T-helper 2 cell (primary cell): ENCODE measurements at regions not wholly inside any gene's neighbourhood (a gene's known extent, or its start where the extent isn't known, plus 50 kb on each side); places are given as distances from the start of the nearest gene placed in this dataset.

Experiments
- DNase-seq, 5 experiments: peaks; one replicate each; pipeline versions ENCODE4 v3.0.0 to v3.0.0-alpha.2; 2012 to 2022

GRCh38 chr1:91092503-91092902, 70.7 kb upstream of the ZNF644 start:
- DNase-seq = no peak

GRCh38 chr1:91091812-91092211, 70.0 kb upstream of the ZNF644 start:
- DNase-seq = no peak

DNA sequence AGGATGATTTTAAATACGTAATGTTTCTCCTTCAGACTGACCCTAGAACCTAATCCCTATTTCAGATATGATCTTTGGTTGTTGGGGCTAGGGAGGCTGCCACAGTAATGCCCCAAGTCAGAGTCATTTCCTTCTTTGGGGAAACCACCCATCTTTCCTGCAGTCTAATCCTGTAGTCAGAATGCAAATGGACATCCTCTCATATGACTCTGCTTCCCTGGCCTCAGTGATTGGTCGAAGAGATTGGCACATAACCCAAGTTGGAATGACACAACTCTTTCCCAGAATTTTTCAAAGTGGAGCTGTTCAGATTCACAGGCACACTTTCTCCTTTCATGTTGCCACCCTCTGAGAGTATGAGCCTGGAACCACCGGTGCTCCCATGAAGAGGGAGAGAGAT, 58.8 kb upstream of the ZNF644 start:
- DNase-seq = no peak

DNA sequence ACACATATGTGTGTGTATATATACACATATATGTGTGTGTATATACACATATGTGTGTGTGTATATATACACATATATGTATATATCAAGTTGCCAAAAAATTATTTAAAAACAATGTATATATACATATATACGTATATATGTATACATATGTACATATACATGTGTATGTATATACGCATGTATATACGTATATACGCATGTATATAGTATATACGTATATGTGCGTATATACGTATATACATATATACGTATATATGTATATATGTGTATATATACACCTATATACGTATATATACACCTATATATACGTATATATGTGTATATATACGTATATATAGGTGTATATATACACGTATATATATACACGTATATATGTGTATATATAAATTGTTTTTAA, 57.0 kb upstream of the ZNF644 start:
- DNase-seq = no peak

DNA sequence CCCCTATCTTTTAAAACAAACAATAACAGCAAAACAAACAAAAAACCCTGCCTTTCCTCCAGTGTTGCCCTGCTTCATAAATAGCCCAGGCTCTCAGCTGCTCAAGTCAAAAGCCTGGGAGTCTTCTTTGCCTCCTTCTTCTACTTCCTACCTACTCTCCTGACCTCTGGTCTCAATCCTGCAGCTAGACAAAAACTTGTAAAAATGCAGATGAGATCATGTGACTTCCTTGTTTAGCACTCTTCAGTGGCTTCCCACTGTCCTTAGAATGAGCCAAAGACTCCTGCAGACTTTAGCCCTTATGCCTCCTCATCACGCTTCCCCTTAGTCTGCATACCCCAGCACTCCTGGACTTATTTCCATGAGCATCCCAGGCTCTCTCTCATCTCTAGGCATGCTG, 55.0 kb upstream of the ZNF644 start:
- no peak for DNase-seq

GRCh38 chr1:91075233-91076135, 53.6 kb upstream of the ZNF644 start:
- DNase-seq = no peak

DNA sequence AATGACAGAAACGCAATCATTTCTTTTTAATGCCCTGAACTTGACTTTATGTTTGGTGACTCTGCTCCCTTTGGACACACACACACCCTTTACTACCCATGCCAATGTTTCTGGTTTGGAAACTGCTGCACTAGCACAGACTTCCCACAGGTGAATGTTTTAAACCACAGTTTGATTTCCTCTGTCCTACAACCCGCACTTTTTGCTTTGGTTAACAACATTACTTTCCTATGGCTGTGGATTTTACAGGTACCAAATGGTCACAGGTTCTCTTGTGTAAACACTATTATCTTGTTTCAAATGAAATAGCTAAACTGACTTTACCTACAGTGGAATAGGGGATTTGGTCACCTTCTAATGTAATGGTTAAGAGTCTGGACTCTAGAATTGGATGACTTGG, 51.5 kb upstream of the ZNF644 start:
- no peak for DNase-seq

- DNase-seq = no peak
These were observed 50.0 kb upstream of the ZNF644 start for GRCh38 chr1:91071838-91072237.
